Rectal smooth muscle tissue (tissue), 1 donor: ENCODE measurements at regions not wholly inside any gene's neighbourhood (a gene's known extent, or its start where the extent isn't known, plus 50 kb on each side); places are given as distances from the start of the nearest gene placed in this dataset.
"Not testable (repeated sequence)": the region's sequence is repeated elsewhere in the genome, so short reads cannot be mapped to it uniquely, and the experiment has no call there.

Experiments used
- H3K27ac ChIP-seq: one replicate; pipeline ENCODE4 v1.7.0; 2013; ENCODE audit warnings: low read depth, low read length, inconsistent platforms
- H3K27me3 ChIP-seq: one replicate; pipeline ENCODE4 v1.7.0; 2013; ENCODE audit warnings: low read length; ENCODE audit not compliant: control insufficient read depth, insufficient read depth
- H3K36me3 ChIP-seq: one replicate; pipeline ENCODE4 v1.7.0; 2013; ENCODE audit warnings: low read length; ENCODE audit not compliant: control insufficient read depth, insufficient read depth
- H3K4me1 ChIP-seq: one replicate; pipeline ENCODE4 v1.7.0; 2013; ENCODE audit warnings: low read length; ENCODE audit not compliant: control insufficient read depth, insufficient read depth
- H3K4me3 ChIP-seq: one replicate; pipeline ENCODE4 v1.7.0; 2013; ENCODE audit warnings: low read length
- H3K9ac ChIP-seq: one replicate; pipeline ENCODE4 v1.7.0; 2013; ENCODE audit warnings: low read length

GRCh38 chr10:109757670-109758069 lies 165.6 kb downstream of the XPNPEP1 start:
- H3K9ac ChIP-seq, H3K27me3 ChIP-seq, H3K4me1 ChIP-seq, H3K36me3 ChIP-seq, H3K4me3 ChIP-seq, H3K27ac ChIP-seq: not testable (repeated sequence)

DNA sequence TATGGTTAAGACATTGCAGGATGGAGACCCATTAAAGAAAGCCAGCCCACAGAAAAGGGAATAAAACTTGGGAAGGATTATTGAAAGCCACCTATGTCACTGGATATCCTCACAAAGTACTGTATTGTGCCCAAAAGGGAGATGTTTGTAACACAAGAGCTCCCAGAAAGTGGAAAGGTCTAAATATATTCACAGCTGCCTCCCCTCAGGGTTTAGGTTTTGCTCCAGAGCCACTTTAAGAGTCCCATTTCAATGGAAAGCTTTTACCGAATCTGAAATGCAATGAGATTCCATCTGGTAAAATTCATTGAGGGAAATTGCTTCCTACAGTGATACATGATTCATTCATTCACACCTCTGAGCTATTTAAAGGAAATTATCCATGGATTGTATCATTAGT lies 176.4 kb downstream of the XPNPEP1 start:
- H3K4me1 ChIP-seq: peaks cover 14% of the 10 kb centered on the region
- H3K36me3 ChIP-seq: no peaks in the 10 kb centered on the region
- no peak overlapping the region for H3K27ac ChIP-seq
- no peak overlapping the region for H3K4me3 ChIP-seq
- H3K9ac ChIP-seq: no peak overlapping the region
- H3K27me3 ChIP-seq: no peaks in the 10 kb centered on the region

DNA sequence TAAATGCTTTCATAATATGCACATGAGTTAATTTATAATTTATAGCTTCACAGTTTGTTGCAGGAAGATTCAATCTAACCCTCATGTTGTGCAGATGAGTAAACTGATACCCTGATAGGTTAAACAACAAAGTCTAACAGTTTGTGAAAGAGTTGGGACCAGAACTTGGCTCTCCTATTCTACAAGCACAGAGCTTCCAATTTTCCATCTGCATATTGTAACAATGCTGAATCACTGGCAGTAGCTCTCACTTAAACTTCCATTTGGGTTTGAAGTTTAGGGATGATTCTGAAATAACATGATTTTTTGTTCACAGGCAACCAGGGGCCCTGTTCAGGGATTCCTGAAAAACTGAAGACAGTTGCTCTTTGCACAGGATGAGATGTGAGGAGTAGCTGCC lies 179.3 kb downstream of the XPNPEP1 start:
- H3K27ac ChIP-seq: no peak overlapping the region
- no peaks in the 10 kb centered on the region for H3K27me3 ChIP-seq
- no peak overlapping the region for H3K9ac ChIP-seq
- no peaks in the 10 kb centered on the region for H3K36me3 ChIP-seq
- H3K4me1 ChIP-seq: peaks cover 14% of the 10 kb centered on the region
- no peak overlapping the region for H3K4me3 ChIP-seq

DNA sequence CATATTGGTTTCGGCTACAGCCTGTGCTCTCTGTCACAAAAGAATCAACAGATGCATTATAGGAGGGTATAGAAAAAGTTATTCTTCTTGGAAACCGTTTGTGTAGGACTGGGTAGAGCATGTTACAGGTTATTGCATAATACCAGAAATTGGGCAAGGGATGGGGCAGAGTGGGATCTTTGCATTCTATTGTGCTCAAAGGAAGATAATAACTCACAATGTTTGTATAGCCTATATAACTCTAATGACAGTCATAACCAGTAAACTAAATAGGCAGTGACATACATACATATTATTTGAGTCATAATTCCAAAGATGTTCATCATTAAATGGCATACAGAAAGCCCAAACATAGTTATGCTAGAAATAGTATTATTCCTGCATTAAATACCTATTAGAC lies 179.7 kb downstream of the XPNPEP1 start:
- H3K27ac ChIP-seq: no peak overlapping the region
- no peaks in the 10 kb centered on the region for H3K27me3 ChIP-seq
- H3K4me1 ChIP-seq: peaks cover 14% of the 10 kb centered on the region
- no peak overlapping the region for H3K9ac ChIP-seq
- H3K4me3 ChIP-seq: no peak overlapping the region
- no peaks in the 10 kb centered on the region for H3K36me3 ChIP-seq

GRCh38 chr10:109743146-109743545 lies 180.2 kb downstream of the XPNPEP1 start:
- Histone ChIP-seq H3K36me3 (no peaks in the 10 kb centered on the region), H3K4me3 (no peak overlapping the region), H3K27ac (no peak overlapping the region), H3K9ac (no peak overlapping the region), H3K27me3 (no peaks in the 10 kb centered on the region), H3K4me1 (peaks cover 14% of the 10 kb centered on the region)

DNA sequence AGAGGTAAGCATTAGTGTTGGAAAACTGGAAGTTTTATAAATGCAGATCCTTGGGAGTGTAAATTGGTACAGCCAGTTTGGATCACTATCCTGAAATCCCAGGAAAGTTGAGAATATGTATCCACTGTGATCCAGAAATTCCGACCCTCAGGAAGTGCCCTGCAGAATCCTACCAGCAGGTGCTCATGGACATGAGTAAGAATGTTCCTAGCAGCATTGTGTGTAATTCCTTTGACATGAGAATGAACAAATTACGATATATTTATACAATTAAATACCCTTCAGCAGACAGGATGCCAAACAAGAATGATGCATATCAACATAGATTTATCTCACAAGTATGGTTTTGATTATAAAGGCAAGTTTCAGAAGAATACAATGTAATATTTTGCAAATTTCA lies 181.6 kb downstream of the XPNPEP1 start:
- no peak overlapping the region for H3K9ac ChIP-seq
- H3K4me1 ChIP-seq: peaks cover 14% of the 10 kb centered on the region
- H3K36me3 ChIP-seq: no peaks in the 10 kb centered on the region
- no peak overlapping the region for H3K27ac ChIP-seq
- no peaks in the 10 kb centered on the region for H3K27me3 ChIP-seq
- no peak overlapping the region for H3K4me3 ChIP-seq

- no peak overlapping the region for H3K9ac ChIP-seq
- no peaks in the 10 kb centered on the region for H3K36me3 ChIP-seq
- H3K4me1 ChIP-seq: peaks cover 14% of the 10 kb centered on the region
- no peaks in the 10 kb centered on the region for H3K27me3 ChIP-seq
- no peak overlapping the region for H3K27ac ChIP-seq
- no peak overlapping the region for H3K4me3 ChIP-seq
Observed at GRCh38 chr10:109740436-109740835, 182.9 kb downstream of the XPNPEP1 start.

DNA sequence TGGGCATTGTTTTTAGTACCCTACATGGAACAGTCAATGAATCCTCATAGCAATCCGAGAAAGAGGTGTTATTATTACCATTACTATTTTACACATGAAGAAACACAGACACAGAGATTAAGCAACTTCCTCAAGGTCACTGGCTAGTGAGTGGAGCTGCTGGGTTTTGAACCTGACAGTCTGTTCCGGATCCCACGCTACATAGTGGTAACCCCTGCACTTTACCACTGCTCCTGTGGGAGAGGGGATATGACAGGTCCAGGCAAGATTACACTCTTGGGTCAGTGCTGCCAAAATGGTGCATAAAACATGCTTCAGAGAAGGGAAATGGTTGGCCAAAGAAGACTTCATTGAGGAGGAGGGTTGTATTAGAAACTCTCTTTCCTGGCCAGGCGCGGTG lies 185.7 kb downstream of the XPNPEP1 start:
- Histone ChIP-seq H3K36me3 (no peaks in the 10 kb centered on the region), H3K27ac (no peak overlapping the region), H3K4me1 (no peaks in the 10 kb centered on the region), H3K27me3 (no peaks in the 10 kb centered on the region), H3K9ac (no peak overlapping the region), H3K4me3 (no peak overlapping the region)

GRCh38 chr10:109737009-109737408 lies 186.3 kb downstream of the XPNPEP1 start:
- no peaks in the 10 kb centered on the region for H3K27me3 ChIP-seq
- no peak overlapping the region for H3K9ac ChIP-seq
- no peaks in the 10 kb centered on the region for H3K36me3 ChIP-seq
- H3K4me3 ChIP-seq: no peak overlapping the region
- H3K4me1 ChIP-seq: no peaks in the 10 kb centered on the region
- no peak overlapping the region for H3K27ac ChIP-seq

- Histone ChIP-seq H3K36me3 (no peaks in the 10 kb centered on the region), H3K27ac (no peak overlapping the region), H3K9ac (no peak overlapping the region), H3K4me1 (no peaks in the 10 kb centered on the region), H3K4me3 (no peak overlapping the region), H3K27me3 (no peaks in the 10 kb centered on the region)
Observed at GRCh38 chr10:109735776-109736175, 187.5 kb downstream of the XPNPEP1 start.

GRCh38 chr10:109732254-109732965 lies 190.9 kb downstream of the XPNPEP1 start:
- Histone ChIP-seq H3K9ac (no peak overlapping the region), H3K27me3 (no peaks in the 10 kb centered on the region), H3K36me3 (no peaks in the 10 kb centered on the region), H3K4me1 (no peaks in the 10 kb centered on the region), H3K4me3 (no peak overlapping the region), H3K27ac (no peak overlapping the region)

DNA sequence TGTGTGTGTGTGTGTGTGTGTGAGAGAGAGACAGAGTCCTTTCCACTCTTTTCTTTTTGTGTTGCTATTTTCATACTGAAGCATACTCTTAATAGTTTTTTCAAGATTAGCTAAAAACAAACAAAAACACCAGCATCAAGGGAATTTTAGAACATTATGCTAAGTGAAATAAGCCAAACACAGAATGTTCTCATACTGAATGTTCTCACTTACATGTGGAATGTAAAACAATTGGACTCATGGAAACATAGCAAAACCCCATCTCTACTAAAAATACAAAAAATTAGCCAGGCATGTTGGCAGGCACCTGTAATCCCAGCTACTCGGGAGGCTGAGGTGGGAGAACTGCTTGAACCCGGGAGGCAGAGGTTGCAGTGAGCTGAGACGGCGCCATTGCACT lies 193.4 kb downstream of the XPNPEP1 start:
- not testable (repeated sequence) for H3K36me3 ChIP-seq, H3K27me3 ChIP-seq, H3K4me1 ChIP-seq, H3K4me3 ChIP-seq, H3K9ac ChIP-seq, H3K27ac ChIP-seq

GRCh38 chr10:109727436-109727835 lies 195.9 kb downstream of the XPNPEP1 start:
- H3K36me3 ChIP-seq: no peaks in the 10 kb centered on the region
- H3K27ac ChIP-seq: no peak overlapping the region
- H3K9ac ChIP-seq: no peak overlapping the region
- no peaks in the 10 kb centered on the region for H3K27me3 ChIP-seq
- no peak overlapping the region for H3K4me3 ChIP-seq
- no peaks in the 10 kb centered on the region for H3K4me1 ChIP-seq
